HCT116 (cell line): ENCODE measurements at regions not wholly inside any gene's neighbourhood (a gene's known extent, or its start where the extent isn't known, plus 50 kb on each side); places are given as distances from the start of the nearest gene placed in this dataset.

ENCODE experiments used
- ATAC-seq: fragments of 200-7000 bp; cut with Tn5 transposase; 2 replicates; pipeline ENCODE4 v1.9.1; 2020; ENCODE audit warnings: mild to moderate bottlenecking, moderate library complexity
- BruUV-seq: library from RNA; stranded (reverse); fragments of 400-500 nt; replicated peaks from 2 replicates; lab custom pipeline; 2021; lab: Mats Ljungman, UMichigan
- CTCF ChIA-PET: fragments of 300-600 bp; sonication (Branson Sonifier 250); formaldehyde crosslinking; loops from one replicate; lab custom pipeline; 2021; ENCODE audit warnings: antibody characterized with exemption; lab: Charles Lee
- POLR2A ChIA-PET: fragments of 300-600, 350-600 bp; sonication (Branson Sonifier 250); formaldehyde crosslinking; loops from one replicate; lab custom pipeline; 2021; ENCODE audit warnings: antibody characterized with exemption; lab: Charles Lee
- RAD21 ChIA-PET, 2 experiments: fragments of 300-600 bp; sonication (Branson Sonifier 250); formaldehyde crosslinking; loops; one replicate each; lab custom pipeline; 2023; ENCODE audit warnings: low total read pairs in 2 of 2; ENCODE audit not compliant: uncharacterized antibody in 2 of 2, unreplicated experiment in 2 of 2, low non-redundant PET in 1 of 2; lab: Charles Lee
- DNase-seq: peaks from one replicate; pipeline ENCODE4 v3.0.0-alpha.2; 2010; ENCODE audit warnings: low read depth, low spot score
- H2AFZ ChIP-seq: fragments of 200-600 bp; shearing (Covaris generic), sonication (generic); 2 replicates; pipeline ENCODE4 v1.6.1; 2017; ENCODE audit warnings: low read depth, mixed run types, mixed read lengths, antibody characterized with exemption, low read length; ENCODE audit not compliant: poor library complexity, severe bottlenecking
- H3K27ac ChIP-seq: 2 replicates; pipeline ENCODE4 v1.5.1; 2012; ENCODE audit warnings: low read depth, low read length
- H3K27me3 ChIP-seq: fragments of 200-600 bp; sonication (generic); 2 replicates; pipeline ENCODE4 v1.6.1; 2016; ENCODE audit warnings: mixed run types, low read length, mixed read lengths; ENCODE audit not compliant: insufficient read depth
- H3K36me3 ChIP-seq, 2 experiments: fragments of 200-500 bp in 1 of 2; fragments of 200-600 bp in 1 of 2; sonication (Bioruptor generic) in 1 of 2; sonication (generic) in 1 of 2; 2 replicates each; pipeline versions ENCODE4 v1.5.1 to v1.6.1; 2014 to 2016; ENCODE audit warnings: low read length in 2 of 2, inconsistent platforms in 1 of 2, mixed read lengths in 1 of 2, mixed run types in 1 of 2; ENCODE audit not compliant: insufficient read depth in 2 of 2, control insufficient read depth in 1 of 2
- H3K4me1 ChIP-seq, 2 experiments: fragments of 200-600 bp in 1 of 2; sonication (generic) in 1 of 2; 2 replicates each; pipeline versions ENCODE4 v1.5.1 to v1.6.1; 2012 to 2017; ENCODE audit warnings: low read length in 2 of 2, inconsistent platforms in 1 of 2, mild to moderate bottlenecking in 1 of 2, mixed read lengths in 1 of 2, mixed run types in 1 of 2, moderate library complexity in 1 of 2; ENCODE audit not compliant: insufficient read depth in 2 of 2, control insufficient read depth in 1 of 2
- H3K4me2 ChIP-seq: fragments of 200-600 bp; sonication (generic); 2 replicates; pipeline ENCODE4 v1.6.1; 2017; ENCODE audit warnings: mixed run types, low read length, mixed read lengths
- H3K4me3 ChIP-seq, 2 experiments: fragments of 200-600 bp in 1 of 2; sonication (generic) in 1 of 2; replicated peaks in 1 of 2; 2 replicates each; pipeline ENCODE4 v1.5.1; 2011 to 2016; ENCODE audit warnings: low read length in 2 of 2, control low read depth in 1 of 2, low read depth in 1 of 2, mild to moderate bottlenecking in 1 of 2, mixed read lengths in 1 of 2, mixed run types in 1 of 2
- H3K79me2 ChIP-seq: fragments of 200-600 bp; sonication (generic); 2 replicates; pipeline ENCODE4 v1.6.1; 2017; ENCODE audit warnings: mild to moderate bottlenecking, mixed run types, low read length, moderate library complexity, mixed read lengths; ENCODE audit not compliant: insufficient read depth
- H3K9ac ChIP-seq: fragments of 200-600 bp; sonication (generic); 2 replicates; pipeline ENCODE4 v1.6.1; 2016; ENCODE audit warnings: low read length, mixed read lengths
- H3K9me2 ChIP-seq: fragments of 200-600 bp; sonication (generic), shearing (Covaris generic); 2 replicates; pipeline ENCODE4 v1.6.1; 2017; ENCODE audit warnings: mixed run types, mild to moderate bottlenecking, moderate library complexity; ENCODE audit not compliant: insufficient read depth
- H3K9me3 ChIP-seq, 2 experiments: fragments of 200-500 bp in 1 of 2; fragments of 200-600 bp in 1 of 2; sonication (Bioruptor generic) in 1 of 2; sonication (generic) in 1 of 2; 2 replicates each; pipeline ENCODE4 v1.6.1; 2014 to 2017; ENCODE audit warnings: low read length in 2 of 2, mixed read lengths in 2 of 2, inconsistent platforms in 1 of 2, low read depth in 1 of 2, mild to moderate bottlenecking in 1 of 2, mixed run types in 1 of 2, moderate library complexity in 1 of 2; ENCODE audit not compliant: control insufficient read depth in 1 of 2, insufficient read depth in 1 of 2
- H4K20me1 ChIP-seq: fragments of 200-600 bp; sonication (generic), shearing (Covaris generic); 2 replicates; pipeline ENCODE4 v1.6.1; 2017; ENCODE audit warnings: mixed run types, mild to moderate bottlenecking, moderate library complexity; ENCODE audit not compliant: insufficient read depth
- ATF3 ChIP-seq: IDR thresholded peaks from 2 replicates; pipeline ENCODE4 v1.6.1; 2012
- CBX3 ChIP-seq: IDR thresholded peaks from 2 replicates; pipeline ENCODE4 v1.6.1; 2012; ENCODE audit warnings: low read depth
- CEBPB ChIP-seq: IDR thresholded peaks from 2 replicates; pipeline ENCODE4 v1.6.1; 2012; ENCODE audit warnings: low read depth
- EGR1 ChIP-seq: IDR thresholded peaks from 2 replicates; pipeline ENCODE4 v1.6.1; 2012; ENCODE audit warnings: low read depth
- ELF1 ChIP-seq: IDR thresholded peaks from 2 replicates; pipeline ENCODE4 v1.6.1; 2012; ENCODE audit warnings: low read depth, borderline replicate concordance
- EZH2phosphoT487 ChIP-seq: fragments of 200-600 bp; IDR thresholded peaks from 2 replicates; pipeline ENCODE4 v1.6.1; 2018; ENCODE audit warnings: antibody characterized with exemption, borderline replicate concordance
- FOSL1 ChIP-seq: IDR thresholded peaks from 2 replicates; pipeline ENCODE4 v1.6.1; 2012; ENCODE audit warnings: low read depth
- JUND ChIP-seq: IDR thresholded peaks from 2 replicates; pipeline ENCODE4 v1.6.1; 2012
- MAX ChIP-seq: IDR thresholded peaks from 2 replicates; pipeline ENCODE4 v1.6.1; 2012
- POLR2A ChIP-seq: IDR thresholded peaks from 2 replicates; pipeline ENCODE4 v1.7.0; 2011; ENCODE audit warnings: borderline replicate concordance; ENCODE audit not compliant: insufficient read depth, insufficient read length; ENCODE audit errors: extremely low read depth
- POLR2AphosphoS5 ChIP-seq: IDR thresholded peaks from 2 replicates; pipeline ENCODE4 v1.6.1; 2011; ENCODE audit warnings: mild to moderate bottlenecking, low read depth, low read length, moderate library complexity
- REST ChIP-seq: IDR thresholded peaks from 2 replicates; pipeline ENCODE4 v1.6.1; 2012; ENCODE audit warnings: low read depth
- SP1 ChIP-seq: IDR thresholded peaks from 2 replicates; pipeline ENCODE4 v1.6.1; 2012; ENCODE audit warnings: low read depth
- TCF7L2 ChIP-seq: IDR thresholded peaks from 2 replicates; pipeline ENCODE4 v1.7.0; 2011; ENCODE audit warnings: borderline replicate concordance, inconsistent platforms; ENCODE audit not compliant: insufficient read depth, insufficient read length; ENCODE audit errors: extremely low read depth
- YY1 ChIP-seq: IDR thresholded peaks from 2 replicates; pipeline ENCODE4 v1.6.1; 2011; ENCODE audit warnings: low read length, low read depth, moderate library complexity, mild to moderate bottlenecking; ENCODE audit not compliant: insufficient replicate concordance; ENCODE audit errors: extremely low read depth
- ZBTB33 ChIP-seq: IDR thresholded peaks from 2 replicates; pipeline ENCODE4 v1.6.1; 2011; ENCODE audit warnings: mild to moderate bottlenecking, low read length, moderate library complexity; ENCODE audit not compliant: insufficient replicate concordance; ENCODE audit errors: extremely low read depth
- ZNF274 ChIP-seq: fragments of 200-500 bp; sonication (Bioruptor generic); IDR thresholded peaks from 2 replicates; pipeline ENCODE4 v1.6.1; 2014; ENCODE audit warnings: mild to moderate bottlenecking, low read depth, low read length, inconsistent platforms
- intact Hi-C: fragments of 100-400 bp; cut with micrococcal nuclease; formaldehyde crosslinking; loops from 2 replicates; pipeline ENCODE4 v1.10.0; 2022

- POLR2A ChIA-PET, result no interaction called here
These were observed 137.1 kb downstream of the ZNF365 start for GRCh38 chr10:62511238-62511637.

DNA sequence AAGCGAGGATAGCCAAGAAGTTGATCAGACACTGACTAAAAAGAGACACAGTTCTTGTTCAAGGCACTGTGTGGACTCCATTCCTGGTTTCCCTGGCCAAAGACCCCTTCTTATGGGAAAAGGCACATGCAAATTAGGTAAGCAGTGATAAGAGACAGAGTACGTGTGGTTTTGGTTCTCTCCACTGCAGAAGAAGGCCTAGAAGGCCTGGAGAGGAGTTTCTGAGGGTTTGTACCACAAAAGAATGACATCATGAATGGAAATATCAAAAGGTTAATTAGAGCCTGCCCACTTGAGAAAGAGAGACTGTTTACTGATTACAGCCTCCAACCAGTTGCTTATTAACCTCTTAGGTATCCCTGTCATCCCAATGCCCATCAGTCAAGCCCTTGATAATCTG lies 137.5 kb downstream of the ZNF365 start:
- Histone ChIP-seq H3K9me3 (no peaks in the 10 kb centered on the region), H3K27ac (no peak overlapping the region), H3K9me2 (no peaks in the 10 kb centered on the region), H3K4me1 (no peaks in the 10 kb centered on the region), H3K79me2 (no peaks in the 10 kb centered on the region), H3K9ac (no peak overlapping the region), H3K36me3 (no peaks in the 10 kb centered on the region), H2AFZ (no peak overlapping the region), H3K4me2 (no peak overlapping the region), H4K20me1 (no peaks in the 10 kb centered on the region), H3K4me3 (no peak overlapping the region), H3K27me3 (no peaks in the 10 kb centered on the region)
- DNase-seq, result no peak
- RAD21 ChIA-PET, result no interaction called here
- CTCF ChIA-PET, result no interaction called here
- POLR2A ChIA-PET, result no interaction called here
- no peak for ATAC-seq
- no TSS peak for BruUV-seq
- intact Hi-C loops, result no loop called here
- TF ChIP-seq EZH2phosphoT487 (no peak), TCF7L2 (no peak), YY1 (no peak), CBX3 (no peak), REST (no peak), ZBTB33 (no peak), FOSL1 (no peak), SP1 (no peak), ELF1 (no peak), EGR1 (no peak)

More at GRCh38 chr10:62511238-62511637, 137.1 kb downstream of the ZNF365 start:
- H3K4me1 ChIP-seq, result no peaks in the 10 kb centered on the region
- no peak for TF ChIP-seq CEBPB
- no peak for TF ChIP-seq ATF3
- no peak for TF ChIP-seq JUND
- TF ChIP-seq CBX3, result no peak
- TF ChIP-seq ZNF274, result no peak
- TF ChIP-seq POLR2A, result no peak
- TF ChIP-seq POLR2AphosphoS5, result no peak
- no peak for TF ChIP-seq SP1
- TF ChIP-seq MAX, result no peak
- DNase-seq (no peak), ATAC-seq (no peak)
- H3K9me3 ChIP-seq, result no peaks in the 10 kb centered on the region
- H3K27ac ChIP-seq, result no peak overlapping the region
- no peak overlapping the region for H3K4me3 ChIP-seq
- H3K27me3 ChIP-seq, result no peaks in the 10 kb centered on the region
- no peaks in the 10 kb centered on the region for H3K79me2 ChIP-seq
- RAD21 ChIA-PET, result no interaction called here
- H4K20me1 ChIP-seq, result no peaks in the 10 kb centered on the region
- no peak overlapping the region for H3K4me2 ChIP-seq
- H2AFZ ChIP-seq, result no peak overlapping the region
- no TSS peak for BruUV-seq
- no peaks in the 10 kb centered on the region for H3K36me3 ChIP-seq
- intact Hi-C loops, result no loop called here
- H3K9ac ChIP-seq, result no peak overlapping the region
- no peaks in the 10 kb centered on the region for H3K9me2 ChIP-seq
- CTCF ChIA-PET, result no interaction called here
